Right lobe of liver (tissue), 6 donors: ENCODE measurements at regions not wholly inside any gene's neighbourhood (a gene's known extent, or its start where the extent isn't known, plus 50 kb on each side); places are given as distances from the start of the nearest gene placed in this dataset.
"Not testable (repeated sequence)": the region's sequence is repeated elsewhere in the genome, so short reads cannot be mapped to it uniquely, and the experiment has no call there.

Experiments
- ATAC-seq, 4 donors: fragments of 200-7000 bp; cut with Tn5 transposase; one replicate each; pipeline ENCODE4 v1.9.1; 2020; ENCODE audit warnings: mild to moderate bottlenecking in 4 of 4, moderate library complexity in 4 of 4
- DNase-seq, 3 donors: peaks; one replicate each; pipeline ENCODE4 v3.0.0-alpha.2; 2020
- H3K27ac ChIP-seq, 3 donors: fragments of 200-600 bp; one replicate each; pipeline ENCODE4 v1.8.0; 2022
- H3K27me3 ChIP-seq, 2 donors: fragments of 200-600 bp; one replicate each; pipeline ENCODE4 v1.8.0; 2022
- H3K36me3 ChIP-seq, 4 donors: fragments of 200-600 bp; sonication (generic) in 1 of 4; one replicate each; pipeline versions ENCODE4 v1.5.1 to v1.8.0; 2017 to 2022; ENCODE audit warnings: control low read depth in 1 of 4
- H3K4me1 ChIP-seq, 4 donors: fragments of 200-600 bp; sonication (generic) in 1 of 4; one replicate each; pipeline versions ENCODE4 v1.5.1 to v1.8.0; 2017 to 2022; ENCODE audit warnings: control low read depth in 1 of 4
- H3K4me3 ChIP-seq, 3 donors: fragments of 200-600 bp; one replicate each; pipeline ENCODE4 v1.8.0; 2022
- H3K9me3 ChIP-seq, 4 donors: fragments of 200-600 bp; sonication (generic) in 1 of 4; one replicate each; pipeline versions ENCODE4 v1.5.1 to v1.8.0; 2017 to 2022; ENCODE audit warnings: control low read depth in 1 of 4
- CTCF ChIP-seq, 4 donors: fragments of 200-600 bp in 3 of 4; fragments of 450-650 bp in 1 of 4; IDR thresholded peaks; one replicate each; pipeline versions ENCODE4 v1.5.1 to v1.8.0; 2016 to 2022; ENCODE audit warnings: antibody characterized with exemption in 4 of 4, mild to moderate bottlenecking in 2 of 4
- WGBS: methylation state at CpG from one replicate; pipeline ENCODE4 v1.1.6; 2018; ENCODE audit warnings: low coverage, low lambda C conversion rate; ENCODE audit not compliant: insufficient coverage; ENCODE audit errors: missing lambda C conversion rate; 5-methylcytosine and 5-hydroxymethylcytosine counted together
- intact Hi-C, 2 donors: fragments of 100-400 bp; cut with DNase I; formaldehyde crosslinking; loops; one replicate each; pipeline versions ENCODE4 v1.11.2 to v1.14.1; 2022
- donor health status: DM: no; HTN: yes; CAD: no.
- donor health status: DM: no; HTN: no; CAD: no.
- donor health status: DM: no; HTN: no; CAD: no.
- donor health status: DM: no; HTN: yes; CAD: no.
- donor health status: DM: no; HTN: yes; CAD: no.

- H3K27ac ChIP-seq, H3K27me3 ChIP-seq: not testable (repeated sequence)
- WGBS: 72% methylated on average over 8 of the region's 23 CpGs
These were observed 102.3 kb downstream of the ZNF267 start for GRCh38 chr16:31975826-31976419.

GRCh38 chr16:31978463-31978862 lies 104.9 kb downstream of the ZNF267 start:
- 60% methylated on average over 2 of the region's 8 CpGs for WGBS
- intact Hi-C loops, H3K4me3 ChIP-seq, H3K9me3 ChIP-seq, H3K4me1 ChIP-seq, ATAC-seq, H3K27ac ChIP-seq, DNase-seq, H3K36me3 ChIP-seq, H3K27me3 ChIP-seq: not testable (repeated sequence)

More at GRCh38 chr16:31975826-31976419, 102.3 kb downstream of the ZNF267 start:
- ATAC-seq, DNase-seq, H3K4me1 ChIP-seq, H3K36me3 ChIP-seq, H3K9me3 ChIP-seq, H3K4me3 ChIP-seq, intact Hi-C loops: not testable (repeated sequence)

GRCh38 chr16:31981739-31982138 lies 108.1 kb downstream of the ZNF267 start:
- H3K27me3 ChIP-seq, DNase-seq, H3K4me1 ChIP-seq, H3K36me3 ChIP-seq, intact Hi-C loops, H3K4me3 ChIP-seq, H3K27ac ChIP-seq, ATAC-seq, H3K9me3 ChIP-seq: not testable (repeated sequence)
- WGBS: no CpG with 5 or more reads among the region's 34 CpGs

- H3K27me3 ChIP-seq, H3K9me3 ChIP-seq, ATAC-seq, intact Hi-C loops, H3K27ac ChIP-seq, H3K4me3 ChIP-seq, H3K4me1 ChIP-seq, H3K36me3 ChIP-seq, DNase-seq: not testable (repeated sequence)
- 100% methylated on average over 3 of the region's 8 CpGs for WGBS
These were observed 109.4 kb downstream of the ZNF267 start for GRCh38 chr16:31982986-31983385.

GRCh38 chr16:31983666-31984065 lies 110.1 kb downstream of the ZNF267 start:
- H3K4me3 ChIP-seq, intact Hi-C loops, ATAC-seq, H3K9me3 ChIP-seq, H3K4me1 ChIP-seq, H3K27ac ChIP-seq, H3K36me3 ChIP-seq, DNase-seq, H3K27me3 ChIP-seq: not testable (repeated sequence)
- no CpG with 5 or more reads among the region's 5 CpGs for WGBS

- WGBS: no CpG with 5 or more reads among the region's 6 CpGs
- DNase-seq, H3K27me3 ChIP-seq, H3K4me3 ChIP-seq, H3K27ac ChIP-seq, H3K9me3 ChIP-seq, H3K36me3 ChIP-seq, intact Hi-C loops, H3K4me1 ChIP-seq: not testable (repeated sequence)
- peak in 1 of 4 donors; percentile 18 for ATAC-seq
These were observed 113.3 kb downstream of the ZNF267 start for GRCh38 chr16:31986895-31987294.

- H3K9me3 ChIP-seq, intact Hi-C loops, DNase-seq, H3K4me3 ChIP-seq, H3K27ac ChIP-seq, H3K27me3 ChIP-seq, H3K36me3 ChIP-seq, H3K4me1 ChIP-seq: not testable (repeated sequence)
- TF ChIP-seq CTCF (IDR thresholded peaks at IDR 0.05): peak in 1 of 4 donors; percentile 17
- peak; percentile 50 to 74 (median 68) for ATAC-seq
- 17% methylated on average over 1 of the region's 23 CpGs for WGBS
These were observed 115.3 kb downstream of the ZNF267 start for GRCh38 chr16:31988595-31989581.

GRCh38 chr16:31990261-31990660 lies 116.7 kb downstream of the ZNF267 start:
- ATAC-seq, H3K9me3 ChIP-seq, H3K27ac ChIP-seq, DNase-seq, intact Hi-C loops, H3K4me1 ChIP-seq, H3K27me3 ChIP-seq, H3K4me3 ChIP-seq, H3K36me3 ChIP-seq: not testable (repeated sequence)
- 80% methylated on average over 4 of the region's 7 CpGs for WGBS

GRCh38 chr16:31990980-31991379 lies 117.4 kb downstream of the ZNF267 start:
- H3K4me3 ChIP-seq, H3K4me1 ChIP-seq, intact Hi-C loops, H3K36me3 ChIP-seq, H3K9me3 ChIP-seq, DNase-seq, ATAC-seq, H3K27ac ChIP-seq, H3K27me3 ChIP-seq: not testable (repeated sequence)
- WGBS: 53% methylated on average over 5 of the region's 8 CpGs
